Activated CD4-positive, alpha-beta T cell treated with anti-CD3 and anti-CD28 coated beads, Interleukin-2, amount 50 U/mL, for 24 hours (primary cell): ENCODE measurements at regions not wholly inside any gene's neighbourhood (a gene's known extent, or its start where the extent isn't known, plus 50 kb on each side); places are given as distances from the start of the nearest gene placed in this dataset.
"Not testable (repeated sequence)": the region's sequence is repeated elsewhere in the genome, so short reads cannot be mapped to it uniquely, and the experiment has no call there.

Experiments used
- DNase-seq, 2 donors: peaks; one replicate each; pipeline ENCODE4 v3.0.0-alpha.2; 2020; ENCODE audit warnings: low read depth in 1 of 2, low spot score in 1 of 2

DNA sequence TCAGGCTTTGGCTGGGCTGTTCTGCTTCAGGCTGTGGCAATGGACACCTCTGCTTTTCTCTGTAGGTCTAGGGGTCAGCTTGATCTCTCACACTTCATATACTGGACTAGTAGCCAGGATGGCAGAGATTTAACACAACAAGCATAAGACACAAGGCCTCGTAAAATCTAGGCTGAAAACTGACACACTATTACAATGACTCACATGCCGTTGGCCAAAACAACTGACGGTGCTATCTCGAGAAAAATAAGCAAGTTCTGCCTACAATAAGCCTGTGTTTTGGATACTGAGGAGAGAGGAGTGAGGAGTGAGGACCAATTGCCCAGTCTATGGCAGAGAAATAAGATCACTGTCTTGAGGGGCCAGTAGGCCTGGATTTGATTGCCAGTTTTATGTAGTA is 840.7 kb upstream of the ADAMTS5 start:
- DNase-seq, result no peak

DNA sequence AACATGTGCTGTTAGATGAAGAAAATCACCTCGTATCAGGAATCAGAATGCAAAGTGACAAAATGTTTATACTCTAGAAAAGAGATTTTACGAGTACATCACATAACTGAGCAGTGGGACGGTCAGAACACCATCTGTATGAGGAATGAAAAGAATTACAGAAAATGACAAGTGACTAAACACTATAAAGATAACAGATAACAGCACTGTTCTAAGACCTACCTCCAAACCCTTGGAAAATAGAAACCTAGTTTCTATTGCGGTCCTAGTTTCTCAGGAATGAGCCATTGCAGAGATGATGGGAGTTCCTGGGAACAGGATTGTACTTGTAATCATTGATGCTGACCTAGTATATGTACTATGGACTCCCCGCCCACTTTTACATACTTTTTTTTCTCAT is 839.4 kb upstream of the ADAMTS5 start:
- DNase-seq, result no peak

DNA sequence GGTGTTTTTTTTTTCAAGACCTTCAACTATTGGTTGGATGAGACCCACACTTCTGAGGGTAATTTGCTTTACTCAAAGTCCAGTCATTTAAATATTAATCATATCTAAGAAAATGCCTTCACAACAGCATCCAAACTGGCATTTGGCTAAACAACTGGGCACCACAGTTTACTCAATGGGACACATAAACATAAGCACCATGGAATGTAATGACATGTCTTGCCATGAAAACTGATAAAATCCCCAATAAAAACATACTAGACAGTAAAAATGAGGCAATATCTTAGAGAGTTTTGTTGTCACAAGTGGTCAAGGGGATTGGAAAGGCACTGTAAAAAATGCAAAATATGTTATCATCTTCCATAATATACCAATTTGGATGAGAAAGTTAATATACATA is 838.8 kb upstream of the ADAMTS5 start:
- no peak for DNase-seq

GRCh38 chr21:27804515-27804914 is 837.6 kb upstream of the ADAMTS5 start:
- no peak for DNase-seq

- no peak for DNase-seq
These were observed 836.7 kb upstream of the ADAMTS5 start for GRCh38 chr21:27803571-27803970.

DNA sequence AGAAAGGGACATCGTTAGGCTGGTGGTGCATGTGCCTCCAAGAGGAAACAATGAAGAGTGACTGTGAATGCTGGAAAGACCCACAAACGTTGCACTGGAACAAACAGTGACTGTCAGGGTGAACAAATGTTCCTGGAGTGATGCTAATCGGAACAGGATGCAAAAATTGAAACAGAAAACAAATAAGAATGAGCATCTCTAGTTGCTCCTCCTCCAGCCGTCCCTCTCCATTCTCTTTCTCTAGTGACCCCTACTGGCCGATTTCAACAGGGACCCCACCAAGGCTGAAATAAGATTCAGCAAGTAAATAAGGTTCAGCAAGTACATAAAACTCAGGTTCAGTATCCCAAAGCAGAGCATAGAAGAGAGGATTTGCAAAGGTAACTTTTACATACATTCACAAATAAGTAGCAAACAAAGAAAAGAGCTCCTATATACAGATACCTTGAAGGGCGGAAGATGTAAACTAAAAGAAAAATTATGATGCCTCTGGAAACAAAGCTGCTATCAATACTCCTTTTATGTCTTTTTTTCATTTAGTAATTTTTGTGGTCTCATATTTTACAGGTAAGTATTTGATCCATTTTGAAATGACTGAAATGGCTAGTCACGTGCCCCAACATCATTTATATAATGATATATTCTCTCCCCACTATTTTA is 836.1 kb upstream of the ADAMTS5 start:
- no peak for DNase-seq

DNA sequence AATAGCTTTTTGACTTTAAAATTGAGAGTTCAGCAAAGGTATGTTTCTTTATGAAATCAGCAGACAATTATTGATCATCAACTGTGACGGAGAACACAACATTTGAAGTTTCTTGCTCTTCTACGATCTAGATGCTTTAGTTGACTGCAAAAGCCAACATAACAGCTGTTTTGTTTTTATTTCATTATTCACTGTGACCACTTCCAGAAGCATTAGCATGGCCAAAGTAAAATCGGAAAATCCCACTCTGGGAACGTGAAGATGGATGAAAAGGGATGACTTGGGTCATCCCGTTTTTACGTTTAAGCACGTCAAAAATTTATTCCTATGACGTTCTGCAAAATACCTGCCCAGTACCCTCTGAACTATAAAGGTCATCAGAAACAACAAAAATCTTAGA is 833.0 kb upstream of the ADAMTS5 start:
- no peak for DNase-seq

DNA sequence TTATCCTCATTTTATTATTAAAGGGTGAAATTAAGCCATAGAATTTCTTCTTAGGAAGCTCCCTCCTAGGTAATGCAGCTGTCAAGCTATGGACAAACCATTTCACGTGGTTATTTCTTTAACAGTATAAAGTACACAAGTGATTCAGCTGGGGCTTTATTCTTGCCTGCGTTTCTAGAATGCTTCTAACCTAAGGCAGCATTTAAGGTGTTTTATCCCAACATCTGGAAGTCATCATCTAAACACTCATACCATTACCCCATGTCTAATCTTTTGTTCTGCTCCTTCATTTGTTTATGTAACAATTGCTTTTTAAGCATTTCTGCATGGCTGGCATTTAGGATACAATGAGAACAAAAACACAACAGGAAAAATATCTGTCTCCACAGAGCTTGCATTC is 829.2 kb upstream of the ADAMTS5 start:
- DNase-seq, result no peak

DNA sequence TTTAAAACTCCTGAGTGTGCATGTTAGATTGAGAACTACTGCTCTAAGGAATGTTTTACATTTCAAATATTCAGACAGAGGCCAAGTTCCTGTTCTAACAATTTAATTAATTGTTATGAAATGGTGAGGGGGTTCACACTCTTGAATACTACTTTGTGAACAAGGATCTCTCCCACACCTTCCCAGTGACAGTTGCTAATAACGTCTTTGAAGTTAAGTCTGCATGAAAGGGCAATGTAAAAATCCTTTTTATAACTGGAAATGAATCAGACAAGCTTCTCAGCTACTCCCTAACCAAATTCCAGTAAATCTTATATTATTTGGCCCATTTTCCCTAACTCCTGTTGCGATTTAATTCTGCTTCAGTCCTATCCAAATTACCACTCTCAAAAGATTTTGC is 828.5 kb upstream of the ADAMTS5 start:
- no peak for DNase-seq

DNA sequence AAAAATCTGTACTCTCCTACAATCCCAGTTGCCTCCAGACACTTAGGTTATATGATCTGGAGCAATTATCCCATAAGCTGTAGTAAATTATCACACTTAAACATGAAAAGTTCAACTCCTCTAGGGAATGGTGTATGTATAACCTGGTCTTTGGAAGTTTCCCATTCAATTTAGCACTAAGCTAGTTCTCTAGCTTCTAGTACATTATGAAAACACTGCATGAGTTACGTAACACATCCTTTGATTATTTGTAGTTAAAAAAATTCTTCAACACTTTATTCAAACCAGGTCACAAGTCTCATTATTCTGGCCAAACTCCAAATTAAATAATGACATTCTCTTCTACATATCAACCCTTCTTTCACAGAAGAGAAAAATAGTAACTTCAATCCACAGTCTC is 827.0 kb upstream of the ADAMTS5 start:
- no peak for DNase-seq

GRCh38 chr21:27787046-27787445 is 820.2 kb upstream of the ADAMTS5 start:
- DNase-seq, result no peak

DNA sequence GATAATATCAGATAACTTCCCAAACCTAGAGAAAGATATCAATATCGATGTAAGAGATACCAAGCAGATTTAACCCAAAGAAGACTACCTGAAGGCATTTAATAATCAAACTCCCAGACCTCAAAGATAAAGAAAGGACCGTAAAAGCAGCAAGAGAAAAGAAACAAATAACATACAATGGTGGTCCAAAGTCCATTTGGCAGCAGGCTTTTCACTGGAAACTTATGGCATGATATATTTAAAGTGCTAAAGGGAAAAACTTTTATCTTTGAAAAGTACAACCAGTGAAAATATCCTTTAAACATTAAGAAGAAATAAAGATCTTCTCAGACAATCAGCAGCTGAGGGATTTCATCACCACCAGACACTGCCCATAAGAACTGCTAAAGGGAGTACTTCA is 812.7 kb upstream of the ADAMTS5 start:
- DNase-seq, result no peak

DNA sequence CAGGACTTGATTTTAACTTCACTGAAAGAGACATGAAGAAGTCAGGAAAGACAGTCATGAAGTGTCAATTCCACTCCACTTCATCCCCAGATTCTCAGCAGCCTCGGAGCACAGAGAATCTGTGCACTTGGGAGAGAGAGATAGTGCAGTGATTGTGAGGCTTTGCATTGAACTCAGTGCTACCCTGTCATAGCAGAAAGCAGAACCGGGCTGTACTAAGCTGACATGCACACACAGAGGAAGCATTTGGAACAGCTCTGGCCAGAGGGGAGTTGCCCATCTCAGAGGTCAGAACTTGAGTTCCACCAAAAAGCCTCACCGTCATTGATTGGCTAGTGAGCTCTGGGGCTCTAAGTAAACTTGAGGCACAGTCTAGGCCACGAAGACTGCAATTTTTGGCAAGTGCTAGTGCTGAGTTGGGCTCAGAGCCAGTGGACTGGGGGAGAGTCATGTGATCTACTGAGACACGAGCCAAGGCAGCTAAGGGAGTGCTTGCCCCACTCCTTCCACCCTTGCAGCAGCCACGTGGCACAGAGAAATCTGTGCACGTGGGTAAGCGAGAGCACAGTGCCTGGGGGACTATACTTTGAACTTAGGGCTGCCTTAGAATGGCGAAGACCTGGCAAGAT is 810.2 kb upstream of the ADAMTS5 start:
- no peak for DNase-seq

DNA sequence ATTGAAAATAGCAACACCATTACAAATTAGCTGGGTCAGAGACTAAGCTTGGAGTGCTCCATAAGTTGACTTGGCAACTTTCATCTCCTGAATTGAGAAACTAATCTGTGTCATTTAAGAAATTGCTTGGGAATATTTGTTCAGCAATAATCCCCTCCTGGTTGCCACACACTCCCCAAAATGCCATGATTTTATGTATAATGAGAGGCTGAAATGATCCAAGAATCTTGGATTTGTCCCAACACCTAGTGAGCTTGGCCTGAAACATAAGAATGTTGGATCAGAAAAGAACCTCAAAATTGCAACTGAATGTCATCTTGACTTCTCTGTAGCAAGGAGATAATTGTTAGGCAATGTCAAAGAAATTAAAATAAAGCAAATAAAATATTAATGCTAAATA is 805.9 kb upstream of the ADAMTS5 start:
- DNase-seq, result no peak

- no peak for DNase-seq
These were observed 805.1 kb upstream of the ADAMTS5 start for GRCh38 chr21:27771938-27772483.

DNA sequence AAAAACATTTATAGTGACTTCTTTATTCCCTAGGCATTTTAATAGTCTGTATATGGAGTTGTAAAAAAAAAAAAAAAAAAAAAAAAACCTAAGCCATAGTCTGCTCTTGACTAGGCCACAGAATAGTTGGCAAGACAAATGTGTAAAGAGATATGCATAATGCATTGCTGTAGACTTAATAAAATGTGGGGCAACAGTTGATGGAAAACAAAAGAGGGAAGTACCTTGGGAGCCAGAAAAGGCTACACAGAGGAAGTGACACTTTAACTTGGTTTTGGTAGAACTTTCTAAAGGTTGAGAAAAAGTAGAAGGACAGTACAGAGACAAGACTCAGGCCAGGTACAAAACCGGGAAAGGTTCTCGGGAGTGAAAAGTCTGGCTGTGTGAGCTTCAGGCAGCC is 802.9 kb upstream of the ADAMTS5 start:
- DNase-seq, result no peak

DNA sequence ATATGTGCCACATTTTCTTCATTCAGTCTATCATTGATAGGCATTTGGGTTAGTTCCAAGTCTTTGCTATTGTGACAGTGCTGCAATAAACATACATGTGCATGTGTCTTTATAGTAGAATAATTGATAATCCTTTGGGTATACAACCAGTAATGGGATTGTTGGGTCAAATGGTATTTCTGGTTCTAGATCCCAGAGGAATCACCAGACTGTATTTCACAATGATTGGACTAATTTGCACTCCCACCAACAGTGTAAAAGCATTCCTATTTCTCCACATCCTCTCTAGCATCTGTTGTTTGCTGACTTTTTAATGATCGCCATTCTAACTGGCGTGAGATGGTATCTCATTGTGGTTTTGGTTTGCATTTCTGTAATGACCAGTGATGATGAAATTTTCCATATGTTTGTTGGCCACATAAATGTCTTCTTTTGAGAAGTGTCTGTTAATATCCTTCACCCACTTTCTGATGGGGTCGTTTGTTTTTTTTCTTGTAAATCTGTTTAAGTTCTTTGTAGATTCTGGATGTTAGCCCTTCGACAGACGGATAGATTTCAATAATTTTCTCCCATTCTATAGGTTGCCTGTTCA is 801.3 kb upstream of the ADAMTS5 start:
- not testable (repeated sequence) for DNase-seq

- no peak for DNase-seq
These were observed 797.2 kb upstream of the ADAMTS5 start for GRCh38 chr21:27764056-27764455.

- no peak for DNase-seq
These were observed 794.7 kb upstream of the ADAMTS5 start for GRCh38 chr21:27761623-27762022.

DNA sequence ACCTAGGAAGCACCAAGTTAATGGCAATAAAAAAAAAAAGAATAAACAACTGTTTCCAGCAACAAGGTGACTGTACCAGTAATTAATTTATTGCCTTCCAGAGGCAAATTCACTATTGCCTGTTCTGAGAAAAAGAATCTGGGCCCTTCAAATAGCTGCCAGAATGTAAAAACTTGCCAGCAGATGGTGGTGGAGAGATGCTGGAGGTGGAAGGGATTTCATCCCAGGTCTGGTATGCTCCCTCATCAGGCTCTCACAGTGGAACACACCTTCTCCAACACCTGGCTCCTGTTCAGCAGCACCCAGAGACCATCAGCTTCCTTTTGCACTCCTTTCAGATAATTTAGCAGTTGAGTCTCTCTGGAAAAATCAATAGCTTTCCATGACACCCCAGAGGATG is 792.9 kb upstream of the ADAMTS5 start:
- DNase-seq, result no peak

DNA sequence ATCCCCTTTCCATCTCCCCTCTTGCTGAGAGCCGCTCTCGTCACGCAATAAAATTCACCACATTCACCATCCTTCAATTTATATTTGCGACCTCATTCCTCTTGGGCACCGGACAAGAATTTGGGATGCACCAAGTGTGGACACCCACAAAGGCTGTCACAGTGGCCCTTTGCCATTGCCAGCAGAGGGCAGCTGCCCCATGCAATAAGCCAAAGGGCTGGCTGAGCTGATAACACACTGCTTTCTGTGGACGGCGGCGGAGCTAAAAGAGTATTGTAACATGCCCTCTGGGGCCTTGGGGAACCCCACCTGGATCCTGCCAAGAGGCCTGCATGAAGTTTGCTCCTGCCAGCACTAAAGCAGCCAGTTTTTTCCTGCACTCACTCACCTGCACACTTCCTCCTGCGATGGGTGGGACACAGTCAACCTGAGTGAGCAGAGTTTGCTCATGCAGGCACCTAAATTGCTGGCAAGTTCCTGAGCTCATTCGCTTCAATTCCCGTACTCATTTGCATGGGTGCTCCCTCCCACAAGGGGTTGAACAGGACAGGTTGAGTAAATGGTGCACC is 792.3 kb upstream of the ADAMTS5 start:
- DNase-seq, result no peak

- no peak for DNase-seq
These were observed 789.3 kb upstream of the ADAMTS5 start for GRCh38 chr21:27756191-27756590.
